GM12878 (cell line): ENCODE measurements at regions not wholly inside any gene's neighbourhood (a gene's known extent, or its start where the extent isn't known, plus 50 kb on each side); places are given as distances from the start of the nearest gene placed in this dataset.

ENCODE experiments used
- ATAC-seq: fragments of 200-7000 bp; cut with Tn5 transposase; 3 replicates; pipeline ENCODE4 v1.9.1; 2020; ENCODE audit warnings: mild to moderate bottlenecking, moderate library complexity
- BruUV-seq: library from RNA; stranded (reverse); fragments of 400-500 nt; replicated peaks from 2 replicates; lab custom pipeline; 2021; lab: Mats Ljungman, UMichigan
- CTCF ChIA-PET: fragments of 300-600 bp; sonication (Branson Sonifier 250); formaldehyde crosslinking; extraction: SDS; loops from one replicate; lab custom pipeline; 2021; ENCODE audit warnings: inconsistent platforms; lab: Yijun Ruan, JAX
- POLR2A ChIA-PET: fragments of 350-600 bp; formaldehyde crosslinking; extraction: SDS; loops from one replicate; lab custom pipeline; 2021; ENCODE audit warnings: inconsistent platforms; lab: Charles Lee
- RAD21 ChIA-PET: fragments of 300-600 bp; sonication (Branson Sonifier 250); formaldehyde crosslinking; loops from one replicate; lab custom pipeline; 2023; ENCODE audit warnings: antibody characterized with exemption; ENCODE audit not compliant: unreplicated experiment; lab: Charles Lee
- SMC1A ChIA-PET: fragments of 300-600 bp; sonication (Branson Sonifier 250); formaldehyde crosslinking; loops from one replicate; lab custom pipeline; 2023; ENCODE audit not compliant: unreplicated experiment, uncharacterized antibody; lab: Charles Lee
- DNase-seq: peaks from one replicate; pipeline ENCODE4 v3.0.0-alpha.2; 2011; ENCODE audit warnings: low read depth, low spot score
- FAIRE-seq: peaks from 3 replicates; lab custom pipeline; 2011; peaks lifted over from hg19 to GRCh38; lab: Jason Lieb, UNC
- H2AFZ ChIP-seq: 2 replicates; pipeline ENCODE4 v1.6.0; 2011; ENCODE audit warnings: low read depth, low read length, control low read depth; ENCODE audit not compliant: control insufficient read depth
- H3K27ac ChIP-seq: 2 replicates; pipeline ENCODE4 v1.5.1; 2011; ENCODE audit warnings: control low read depth; ENCODE audit not compliant: control insufficient read depth, insufficient read depth
- H3K27me3 ChIP-seq, 2 experiments: replicated peaks in 1 of 2; 2 replicates each; pipeline versions ENCODE4 v1.6.0 to v1.6.1; 2011; ENCODE audit warnings: low read length in 1 of 2; ENCODE audit not compliant: control insufficient read depth in 2 of 2, insufficient read depth in 2 of 2
- H3K36me3 ChIP-seq, 2 experiments: 2 replicates each; pipeline ENCODE4 v1.5.1; 2011; ENCODE audit warnings: low read length in 1 of 2; ENCODE audit not compliant: control insufficient read depth in 2 of 2, insufficient read depth in 2 of 2
- H3K4me1 ChIP-seq: 2 replicates; pipeline ENCODE4 v1.6.1; 2011; ENCODE audit warnings: mild to moderate bottlenecking, low read length, moderate library complexity, mixed read lengths; ENCODE audit not compliant: control insufficient read depth, insufficient read depth
- H3K4me2 ChIP-seq: 2 replicates; pipeline ENCODE4 v1.6.0; 2011; ENCODE audit warnings: control low read depth; ENCODE audit not compliant: control insufficient read depth, insufficient read depth
- H3K4me3 ChIP-seq: fragments of 200-600 bp; sonication (generic); 2 replicates; pipeline ENCODE4 v1.5.1; 2016
- H3K79me2 ChIP-seq: 2 replicates; pipeline ENCODE4 v1.6.0; 2011; ENCODE audit warnings: low read length; ENCODE audit not compliant: control insufficient read depth, insufficient read depth
- H3K9ac ChIP-seq: 2 replicates; pipeline ENCODE4 v1.8.0; 2011; ENCODE audit warnings: low read length, control low read depth, mixed read lengths; ENCODE audit not compliant: control insufficient read depth, insufficient read depth
- H3K9me3 ChIP-seq: replicated peaks from 3 replicates; pipeline ENCODE4 v1.5.1; 2011; ENCODE audit warnings: mild to moderate bottlenecking, low read length; ENCODE audit not compliant: control insufficient read depth, insufficient read depth
- H4K20me1 ChIP-seq: 2 replicates; pipeline ENCODE4 v1.6.0; 2011; ENCODE audit not compliant: control insufficient read depth, insufficient read depth
- CHD4 ChIP-seq: fragments of 200-600 bp; sonication (generic); IDR thresholded peaks from 2 replicates; pipeline ENCODE4 v1.6.1; 2016; ENCODE audit warnings: mild to moderate bottlenecking
- CTCF ChIP-seq, 3 experiments: IDR thresholded peaks in 2 of 3; conservative IDR thresholded peaks in 1 of 3; 2 replicates each; pipeline ENCODE4 v1.5.1; 2011; ENCODE audit warnings: low read depth in 3 of 3, low read length in 3 of 3, mild to moderate bottlenecking in 3 of 3, control low read depth in 2 of 3, moderate library complexity in 2 of 3, inconsistent platforms in 1 of 3, mixed read lengths in 1 of 3; ENCODE audit not compliant: control insufficient read depth in 2 of 3, insufficient read depth in 1 of 3; ENCODE audit errors: extremely low read depth in 1 of 3
- ELK1 ChIP-seq: IDR thresholded peaks from 2 replicates; pipeline ENCODE4 v1.6.1; 2012; ENCODE audit warnings: low read depth, low read length, improper control_type of control experiment
- FOS ChIP-seq: IDR thresholded peaks from 3 replicates; pipeline ENCODE4 v1.6.1; 2011; ENCODE audit warnings: borderline replicate concordance; ENCODE audit not compliant: insufficient read length; ENCODE audit errors: extremely low read depth
- LARP7 ChIP-seq: fragments of 450-650 bp; IDR thresholded peaks from 2 replicates; pipeline ENCODE4 v1.6.1; 2017; ENCODE audit warnings: mild to moderate bottlenecking
- PML ChIP-seq: IDR thresholded peaks from 2 replicates; pipeline ENCODE4 v1.6.1; 2012; ENCODE audit warnings: low read length, inconsistent platforms
- RBBP5 ChIP-seq: fragments of 200-600 bp; sonication (generic); conservative IDR thresholded peaks from 2 replicates; pipeline ENCODE4 v1.6.1; 2016
- TAF1 ChIP-seq: IDR thresholded peaks from 2 replicates; pipeline ENCODE4 v1.6.1; 2011; ENCODE audit warnings: mild to moderate bottlenecking, low read depth, low read length, borderline replicate concordance
- YBX1 ChIP-seq: fragments of 450-650 bp; IDR thresholded peaks from 2 replicates; pipeline ENCODE4 v1.6.1; 2016; ENCODE audit warnings: antibody characterized with exemption
- YY1 ChIP-seq: IDR thresholded peaks from 2 replicates; pipeline ENCODE4 v1.6.1; 2011; ENCODE audit warnings: low read depth, mild to moderate bottlenecking, low read length
- ZNF384 ChIP-seq: IDR thresholded peaks from 2 replicates; pipeline ENCODE4 v1.6.1; 2012; ENCODE audit warnings: low read depth, mild to moderate bottlenecking, low read length, improper control_type of control experiment, borderline replicate concordance
- ZNF592 ChIP-seq: fragments of 450-650 bp; IDR thresholded peaks from 2 replicates; pipeline ENCODE4 v1.6.1; 2017; ENCODE audit warnings: mild to moderate bottlenecking, moderate library complexity
- ZSCAN29 ChIP-seq: fragments of 450-650 bp; IDR thresholded peaks from 2 replicates; pipeline ENCODE4 v1.6.1; 2017; ENCODE audit warnings: mild to moderate bottlenecking, moderate library complexity
- WGBS: methylation state at CpG from one replicate; pipeline ENCODE4 v1.1.6; 2016; ENCODE audit warnings: low lambda C conversion rate; ENCODE audit not compliant: insufficient replicate concordance, insufficient coverage; ENCODE audit errors: missing lambda C conversion rate; 5-methylcytosine and 5-hydroxymethylcytosine counted together
- in situ Hi-C: fragments of 300-500 bp; cut with MboI; formaldehyde crosslinking; loops from 9 replicates; pipeline ENCODE4 v1.14.3; 2018; ENCODE audit warnings: mixed read lengths
- intact Hi-C: fragments of 100-400 bp; cut with micrococcal nuclease; formaldehyde crosslinking; loops from one replicate; pipeline ENCODE4 v1.14.2; 2022; ENCODE audit not compliant: unreplicated experiment
- TF ChIP-seq, protein P1 (sequence below): fragments of 150-350 bp; IDR thresholded peaks from 2 replicates; pipeline ENCODE4 v1.6.1; 2016; ENCODE audit warnings: low read depth, low read length
- TF ChIP-seq, protein P2 (sequence below): IDR thresholded peaks from 2 replicates; pipeline ENCODE4 v1.6.1; 2011; ENCODE audit warnings: low read depth, low read length, improper control_type of control experiment, borderline replicate concordance

GRCh38 chr3:38988955-38989354, 62.8 kb downstream of the SCN11A start:
- no peak overlapping the region for H3K27ac ChIP-seq
- in situ Hi-C loops: no loop called here
- WGBS: 60% methylated on average over 3 of the region's 3 CpGs
- TF ChIP-seq YBX1: no peak
- no peak for TF ChIP-seq CHD4
- TF ChIP-seq CTCF (IDR thresholded peaks at IDR 0.05 in 2 of 3, conservative IDR thresholded peaks at IDR 0.05 in 1 of 3; ENCODE audit: control insufficient read depth in 2 of 3, extremely low read depth in 1 of 3, insufficient read depth in 1 of 3, low read depth in 3 of 3, low read length in 3 of 3): no peak
- TF ChIP-seq, protein P1, sequence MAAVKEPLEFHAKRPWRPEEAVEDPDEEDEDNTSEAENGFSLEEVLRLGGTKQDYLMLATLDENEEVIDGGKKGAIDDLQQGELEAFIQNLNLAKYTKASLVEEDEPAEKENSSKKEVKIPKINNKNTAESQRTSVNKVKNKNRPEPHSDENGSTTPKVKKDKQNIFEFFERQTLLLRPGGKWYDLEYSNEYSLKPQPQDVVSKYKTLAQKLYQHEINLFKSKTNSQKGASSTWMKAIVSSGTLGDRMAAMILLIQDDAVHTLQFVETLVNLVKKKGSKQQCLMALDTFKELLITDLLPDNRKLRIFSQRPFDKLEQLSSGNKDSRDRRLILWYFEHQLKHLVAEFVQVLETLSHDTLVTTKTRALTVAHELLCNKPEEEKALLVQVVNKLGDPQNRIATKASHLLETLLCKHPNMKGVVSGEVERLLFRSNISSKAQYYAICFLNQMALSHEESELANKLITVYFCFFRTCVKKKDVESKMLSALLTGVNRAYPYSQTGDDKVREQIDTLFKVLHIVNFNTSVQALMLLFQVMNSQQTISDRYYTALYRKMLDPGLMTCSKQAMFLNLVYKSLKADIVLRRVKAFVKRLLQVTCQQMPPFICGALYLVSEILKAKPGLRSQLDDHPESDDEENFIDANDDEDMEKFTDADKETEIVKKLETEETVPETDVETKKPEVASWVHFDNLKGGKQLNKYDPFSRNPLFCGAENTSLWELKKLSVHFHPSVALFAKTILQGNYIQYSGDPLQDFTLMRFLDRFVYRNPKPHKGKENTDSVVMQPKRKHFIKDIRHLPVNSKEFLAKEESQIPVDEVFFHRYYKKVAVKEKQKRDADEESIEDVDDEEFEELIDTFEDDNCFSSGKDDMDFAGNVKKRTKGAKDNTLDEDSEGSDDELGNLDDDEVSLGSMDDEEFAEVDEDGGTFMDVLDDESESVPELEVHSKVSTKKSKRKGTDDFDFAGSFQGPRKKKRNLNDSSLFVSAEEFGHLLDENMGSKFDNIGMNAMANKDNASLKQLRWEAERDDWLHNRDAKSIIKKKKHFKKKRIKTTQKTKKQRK: no peak
- TF ChIP-seq ELK1: no peak
- no peak for TF ChIP-seq YY1
- TF ChIP-seq LARP7: no peak
- TF ChIP-seq, protein P2, sequence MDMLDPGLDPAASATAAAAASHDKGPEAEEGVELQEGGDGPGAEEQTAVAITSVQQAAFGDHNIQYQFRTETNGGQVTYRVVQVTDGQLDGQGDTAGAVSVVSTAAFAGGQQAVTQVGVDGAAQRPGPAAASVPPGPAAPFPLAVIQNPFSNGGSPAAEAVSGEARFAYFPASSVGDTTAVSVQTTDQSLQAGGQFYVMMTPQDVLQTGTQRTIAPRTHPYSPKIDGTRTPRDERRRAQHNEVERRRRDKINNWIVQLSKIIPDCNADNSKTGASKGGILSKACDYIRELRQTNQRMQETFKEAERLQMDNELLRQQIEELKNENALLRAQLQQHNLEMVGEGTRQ: no peak
- TF ChIP-seq ZNF592: no peak
- no peak for TF ChIP-seq PML
- no peak for TF ChIP-seq RBBP5
- TF ChIP-seq FOS: no peak
- TF ChIP-seq ZNF384: no peak
- no peak for TF ChIP-seq ZSCAN29
- no peak for TF ChIP-seq TAF1

More at GRCh38 chr3:38988955-38989354, 62.8 kb downstream of the SCN11A start:
- Histone ChIP-seq H2AFZ (no peak overlapping the region), H3K36me3 (no peaks in the 10 kb centered on the region), H3K27me3 (peaks cover 0 to 3% of the 10 kb centered on the region in 2 experiments; a peak in 3 of 4 replicates), H3K9me3 (no peaks in the 10 kb centered on the region), H3K4me2 (no peak overlapping the region), H3K9ac (no peak overlapping the region), H3K79me2 (no peaks in the 10 kb centered on the region), H4K20me1 (no peaks in the 10 kb centered on the region), H3K4me3 (no peak overlapping the region), H3K4me1 (no peaks in the 10 kb centered on the region)
- no TSS peak for BruUV-seq
- intact Hi-C loops: no loop called here
- SMC1A ChIA-PET: no interaction called here
- no peak for ATAC-seq
- FAIRE-seq: no peak
- RAD21 ChIA-PET: no interaction called here
- DNase-seq: no peak
- CTCF ChIA-PET: no interaction called here
- POLR2A ChIA-PET: no interaction called here
